Suprapubic skin (tissue), 4 donors: ENCODE measurements at regions not wholly inside any gene's neighbourhood (a gene's known extent, or its start where the extent isn't known, plus 50 kb on each side); places are given as distances from the start of the nearest gene placed in this dataset.
"Not testable (repeated sequence)": the region's sequence is repeated elsewhere in the genome, so short reads cannot be mapped to it uniquely, and the experiment has no call there.

Experiments used
- DNase-seq, 2 donors: peaks; one replicate each; pipeline ENCODE4 v3.0.0-alpha.2; 2019; ENCODE audit warnings: low spot score in 2 of 2
- H3K27ac ChIP-seq: fragments of 200-600 bp; sonication (generic); one replicate; pipeline ENCODE4 v1.5.1; 2019
- H3K27me3 ChIP-seq: fragments of 200-600 bp; sonication (generic); one replicate; pipeline ENCODE4 v1.5.1; 2019
- H3K36me3 ChIP-seq: fragments of 200-600 bp; sonication (generic); one replicate; pipeline ENCODE4 v1.5.1; 2019
- H3K4me1 ChIP-seq: fragments of 200-600 bp; sonication (generic); one replicate; pipeline ENCODE4 v1.5.1; 2019
- H3K4me3 ChIP-seq: fragments of 200-600 bp; sonication (generic); one replicate; pipeline ENCODE4 v1.5.1; 2019; ENCODE audit warnings: mild to moderate bottlenecking
- H3K9me3 ChIP-seq: fragments of 200-600 bp; sonication (generic); one replicate; pipeline ENCODE4 v1.5.1; 2019
- EP300 ChIP-seq: sonication (generic); formaldehyde crosslinking; IDR thresholded peaks from one replicate; pipeline ENCODE4 v1.6.1; 2017; ENCODE audit warnings: antibody characterized with exemption
- POLR2A ChIP-seq, 2 donors: fragments of 450-650 bp; IDR thresholded peaks; one replicate each; pipeline ENCODE4 v1.6.1; 2017; ENCODE audit warnings: antibody characterized with exemption in 2 of 2, mild to moderate bottlenecking in 2 of 2, moderate library complexity in 2 of 2
- POLR2AphosphoS5 ChIP-seq, 3 donors: sonication (generic); formaldehyde crosslinking; IDR thresholded peaks; one replicate each; pipeline ENCODE4 v1.6.1; 2017; ENCODE audit warnings: antibody characterized with exemption in 3 of 3
- whole genome bisulfite sequencing: methylation state at CpG from one replicate; pipeline ENCODE4 v1.1.5; 2018; 5-methylcytosine and 5-hydroxymethylcytosine counted together
- TF ChIP-seq, protein P1 (sequence below), 2 donors: fragments of 200-600 bp in 1 of 2; fragments of 450-650 bp in 1 of 2; sonication (generic) in 1 of 2; IDR thresholded peaks; one replicate each; pipeline ENCODE4 v1.5.1; 2016 to 2019; ENCODE audit warnings: antibody characterized with exemption in 2 of 2, mild to moderate bottlenecking in 1 of 2, moderate library complexity in 1 of 2

DNA sequence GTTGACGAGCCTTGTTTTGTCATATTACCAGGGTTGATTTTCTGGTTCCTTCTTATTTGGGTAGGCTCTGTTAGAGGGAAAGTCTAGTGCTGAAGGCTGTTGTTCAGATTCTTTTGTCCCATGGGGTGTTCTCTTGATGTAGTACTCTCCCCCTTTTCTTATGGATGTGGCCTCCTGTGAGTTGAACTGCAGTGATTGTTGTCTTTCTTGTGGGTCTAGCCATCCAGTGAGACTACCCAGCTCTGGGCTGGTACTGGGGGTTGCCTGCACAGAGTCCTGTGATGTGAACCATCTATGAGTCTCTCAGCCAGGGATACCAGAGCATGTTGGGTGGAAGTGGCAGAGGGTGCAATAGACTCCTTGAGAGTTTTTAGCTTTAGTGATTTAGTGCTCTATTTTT is 680.6 kb downstream of the RFPL4B start:
- Histone ChIP-seq H3K27me3 (no peaks in the 10 kb centered on the region), H3K36me3 (no peaks in the 10 kb centered on the region), H3K27ac (no peak overlapping the region), H3K4me1 (no peaks in the 10 kb centered on the region), H3K9me3 (no peaks in the 10 kb centered on the region), H3K4me3 (no peak overlapping the region)
- DNase-seq: no peak
- 88% methylated on average over 1 of the region's 1 CpG for WGBS
- TF ChIP-seq POLR2A (IDR thresholded peaks at IDR 0.05) (no peak), POLR2AphosphoS5 (IDR thresholded peaks at IDR 0.05) (no peak), EP300 (no peak)
- TF ChIP-seq, protein P1, sequence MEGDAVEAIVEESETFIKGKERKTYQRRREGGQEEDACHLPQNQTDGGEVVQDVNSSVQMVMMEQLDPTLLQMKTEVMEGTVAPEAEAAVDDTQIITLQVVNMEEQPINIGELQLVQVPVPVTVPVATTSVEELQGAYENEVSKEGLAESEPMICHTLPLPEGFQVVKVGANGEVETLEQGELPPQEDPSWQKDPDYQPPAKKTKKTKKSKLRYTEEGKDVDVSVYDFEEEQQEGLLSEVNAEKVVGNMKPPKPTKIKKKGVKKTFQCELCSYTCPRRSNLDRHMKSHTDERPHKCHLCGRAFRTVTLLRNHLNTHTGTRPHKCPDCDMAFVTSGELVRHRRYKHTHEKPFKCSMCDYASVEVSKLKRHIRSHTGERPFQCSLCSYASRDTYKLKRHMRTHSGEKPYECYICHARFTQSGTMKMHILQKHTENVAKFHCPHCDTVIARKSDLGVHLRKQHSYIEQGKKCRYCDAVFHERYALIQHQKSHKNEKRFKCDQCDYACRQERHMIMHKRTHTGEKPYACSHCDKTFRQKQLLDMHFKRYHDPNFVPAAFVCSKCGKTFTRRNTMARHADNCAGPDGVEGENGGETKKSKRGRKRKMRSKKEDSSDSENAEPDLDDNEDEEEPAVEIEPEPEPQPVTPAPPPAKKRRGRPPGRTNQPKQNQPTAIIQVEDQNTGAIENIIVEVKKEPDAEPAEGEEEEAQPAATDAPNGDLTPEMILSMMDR (IDR thresholded peaks at IDR 0.05): no peak

DNA sequence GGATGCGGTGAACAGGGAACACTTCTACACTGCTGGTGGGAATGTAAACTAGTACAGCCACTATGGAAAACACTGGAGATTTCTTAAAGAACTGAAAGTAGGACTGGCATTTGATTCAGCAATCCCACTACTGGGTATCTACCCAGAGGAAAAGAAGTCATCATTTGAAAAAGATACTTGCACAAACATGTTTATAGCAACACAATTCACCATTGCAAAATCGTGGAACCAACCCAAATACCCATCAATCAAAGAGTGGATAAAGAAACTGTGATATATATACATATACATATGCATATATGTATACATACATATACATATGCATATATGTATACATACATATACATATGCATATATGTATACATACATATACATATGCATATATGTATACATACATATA is 682.0 kb downstream of the RFPL4B start:
- H3K4me3 ChIP-seq: not testable (repeated sequence)

DNA sequence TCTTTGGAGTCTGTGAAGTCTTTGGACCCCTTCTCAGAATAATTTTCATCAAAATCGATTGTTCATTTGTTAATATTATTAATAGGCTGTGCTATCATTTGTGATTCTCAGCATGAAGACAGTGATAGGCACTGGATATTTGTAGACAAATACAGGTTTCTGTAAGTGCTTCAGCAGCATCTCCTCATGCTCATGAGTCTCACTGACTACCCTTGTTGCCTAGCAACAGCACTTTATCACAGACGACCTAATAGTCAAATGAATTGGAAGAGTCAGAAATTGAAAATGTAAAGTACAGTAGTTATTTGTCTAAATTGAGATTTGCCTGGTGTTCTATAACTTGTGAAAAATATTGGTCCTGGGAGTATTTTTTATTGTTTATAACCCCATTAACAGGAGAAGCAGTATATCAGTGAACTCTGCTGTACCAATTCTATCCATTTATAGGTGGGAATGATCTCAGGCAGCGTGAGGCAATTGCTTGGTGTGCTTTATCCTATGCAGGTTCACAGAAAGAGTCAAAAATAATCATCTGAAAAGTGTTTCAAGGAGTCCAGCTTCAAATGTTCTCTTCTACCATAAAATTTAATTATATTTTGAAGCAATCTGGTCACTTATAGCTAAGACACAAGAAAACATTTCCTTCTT is 684.6 kb downstream of the RFPL4B start:
- WGBS: 63% methylated on average over 3 of the region's 3 CpGs
- H3K4me3 ChIP-seq: no peak overlapping the region
- no peaks in the 10 kb centered on the region for H3K9me3 ChIP-seq
- H3K36me3 ChIP-seq: no peaks in the 10 kb centered on the region
- TF ChIP-seq POLR2A (IDR thresholded peaks at IDR 0.05): no peak
- TF ChIP-seq, protein P1 (IDR thresholded peaks at IDR 0.05): no peak
- TF ChIP-seq EP300: no peak
- TF ChIP-seq POLR2AphosphoS5 (IDR thresholded peaks at IDR 0.05): no peak
- no peaks in the 10 kb centered on the region for H3K4me1 ChIP-seq
- H3K27ac ChIP-seq: no peak overlapping the region
- DNase-seq: no peak
- H3K27me3 ChIP-seq: no peaks in the 10 kb centered on the region

More for the DNA sequence above, 682.0 kb downstream of the RFPL4B start:
- not testable (repeated sequence) for H3K9me3 ChIP-seq, H3K36me3 ChIP-seq, H3K27ac ChIP-seq, DNase-seq, H3K27me3 ChIP-seq, H3K4me1 ChIP-seq
- 66% methylated on average over 2 of the region's 2 CpGs for WGBS

DNA sequence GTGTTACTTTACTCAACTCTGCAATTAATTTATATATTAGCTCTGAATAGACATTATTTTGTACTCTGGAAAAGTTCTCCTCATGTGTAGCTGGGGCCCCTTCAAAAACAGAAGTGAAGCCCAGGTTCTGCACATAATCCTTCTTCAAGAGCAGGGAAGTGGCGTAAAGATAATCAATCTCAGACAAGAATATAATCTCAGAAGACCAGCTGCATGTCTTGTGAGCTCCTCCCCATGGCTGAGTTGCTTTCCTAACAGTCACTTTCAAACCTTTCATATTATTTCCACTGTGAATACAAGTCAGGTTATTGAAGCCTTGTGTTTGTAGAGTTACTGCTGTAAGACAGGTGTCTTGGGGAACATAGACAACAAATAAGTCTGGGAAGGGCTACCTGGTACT is 691.9 kb downstream of the RFPL4B start:
- WGBS: 68% methylated on average over 1 of the region's 1 CpG
- H3K36me3 ChIP-seq: no peaks in the 10 kb centered on the region
- DNase-seq: no peak

DNA sequence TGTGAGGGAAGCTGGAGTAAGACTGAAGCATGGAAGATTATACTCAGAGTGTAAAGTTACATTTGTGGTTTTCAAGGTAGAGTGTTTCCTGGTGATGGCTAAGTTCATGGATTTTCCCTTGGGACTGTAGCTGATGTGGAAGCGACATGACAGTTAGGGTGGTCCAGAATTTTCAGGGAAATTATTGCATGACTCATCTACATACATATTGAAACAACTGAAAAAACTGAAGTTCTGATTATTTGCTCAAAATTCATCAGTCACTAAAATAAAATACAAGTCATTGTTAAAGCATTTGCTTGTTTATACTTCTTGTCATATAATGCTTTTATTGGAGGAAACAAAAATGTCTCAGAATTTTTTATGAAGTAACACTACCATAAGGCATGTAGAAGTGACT is 700.0 kb downstream of the RFPL4B start:
- 33% methylated on average over 1 of the region's 1 CpG for WGBS
- no peak for DNase-seq
- Histone ChIP-seq H3K4me1 (no peaks in the 10 kb centered on the region), H3K9me3 (no peaks in the 10 kb centered on the region), H3K36me3 (no peaks in the 10 kb centered on the region), H3K27ac (no peak overlapping the region), H3K4me3 (no peak overlapping the region), H3K27me3 (no peaks in the 10 kb centered on the region)
- TF ChIP-seq POLR2A (IDR thresholded peaks at IDR 0.05): no peak
- TF ChIP-seq POLR2AphosphoS5 (IDR thresholded peaks at IDR 0.05): no peak
- no peak for TF ChIP-seq EP300
- TF ChIP-seq, protein P1 (IDR thresholded peaks at IDR 0.05): no peak

More for the DNA sequence above, 691.9 kb downstream of the RFPL4B start:
- Histone ChIP-seq H3K27ac (no peak overlapping the region), H3K9me3 (no peaks in the 10 kb centered on the region), H3K27me3 (no peaks in the 10 kb centered on the region), H3K4me3 (no peak overlapping the region), H3K4me1 (no peaks in the 10 kb centered on the region)
- TF ChIP-seq EP300 (no peak), POLR2AphosphoS5 (IDR thresholded peaks at IDR 0.05) (no peak), POLR2A (IDR thresholded peaks at IDR 0.05) (no peak)
- TF ChIP-seq, protein P1 (IDR thresholded peaks at IDR 0.05): no peak

DNA sequence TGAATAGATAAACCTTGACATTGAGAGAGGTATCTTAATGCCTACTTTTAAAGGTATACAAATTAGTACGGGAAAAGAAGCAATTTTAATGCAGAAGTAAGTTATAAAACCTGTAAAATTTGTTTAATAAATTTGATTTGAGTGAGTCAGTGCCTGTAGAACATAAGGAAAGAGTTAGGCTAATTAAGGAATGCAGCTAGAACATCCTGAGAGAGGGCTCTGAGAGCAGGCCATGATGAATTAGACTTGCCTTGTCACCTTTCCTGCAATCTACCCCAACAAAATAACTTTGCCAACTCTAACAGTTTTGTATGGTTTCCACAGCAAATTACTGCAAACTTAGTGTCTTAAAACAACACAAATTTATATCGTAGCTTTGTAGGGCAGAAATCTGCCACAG is 700.8 kb downstream of the RFPL4B start:
- H3K27me3 ChIP-seq: no peaks in the 10 kb centered on the region
- WGBS: 82% methylated on average over 2 of the region's 2 CpGs
- no peak overlapping the region for H3K4me3 ChIP-seq
- no peak for TF ChIP-seq EP300
- TF ChIP-seq POLR2A (IDR thresholded peaks at IDR 0.05): no peak
- TF ChIP-seq POLR2AphosphoS5 (IDR thresholded peaks at IDR 0.05): no peak
- TF ChIP-seq, protein P1 (IDR thresholded peaks at IDR 0.05): no peak
- H3K9me3 ChIP-seq: no peaks in the 10 kb centered on the region
- H3K36me3 ChIP-seq: no peaks in the 10 kb centered on the region
- H3K4me1 ChIP-seq: no peaks in the 10 kb centered on the region
- DNase-seq: no peak
- H3K27ac ChIP-seq: no peak overlapping the region
